ENCODE measurements at regions not wholly inside any gene's neighbourhood (a gene's known extent, or its start where the extent isn't known, plus 50 kb on each side); places are given as distances from the start of the nearest gene placed in this dataset.

- Histone ChIP-seq H3K4me1 (replicated peaks in 1 of 4; ENCODE audit: control insufficient read depth in 3 of 4, insufficient read depth in 4 of 4, low read length in 3 of 4) (no peaks in the 10 kb centered on the region), H2AK5ac (ENCODE audit: low read depth, low read length) (no peak overlapping the region), H3K79me1 (ENCODE audit: low read depth, low read length) (no peaks in the 10 kb centered on the region), H3K36me3 (ENCODE audit: control insufficient read depth in 2 of 4, insufficient read depth in 4 of 4, low read length in 3 of 4) (no peaks in the 10 kb centered on the region), H3K56ac (replicated peaks; ENCODE audit: insufficient read length, low read depth, low read length) (no peak overlapping the region), H2BK120ac (replicated peaks; ENCODE audit: low read depth, low read length) (no peak overlapping the region), H2BK12ac (ENCODE audit: low read depth, low read length) (no peak overlapping the region), H3K4ac (replicated peaks; ENCODE audit: insufficient read length, low read depth, low read length) (no peak overlapping the region), H3K4me3 (ENCODE audit: extremely low read depth in 1 of 4, insufficient read depth in 2 of 4, low read depth in 3 of 4, low read length in 4 of 4) (no peak overlapping the region), H3K4me2 (ENCODE audit: insufficient read depth in 1 of 2, low read depth in 2 of 2, low read length in 2 of 2) (no peak overlapping the region), H4K5ac (ENCODE audit: insufficient read length, low read depth, low read length) (no peak overlapping the region), H3K23ac (ENCODE audit: insufficient read length) (no peak overlapping the region), H4K8ac (ENCODE audit: extremely low read depth, insufficient read depth, low read length) (no peak overlapping the region), H3K79me2 (ENCODE audit: control insufficient read depth in 1 of 2, insufficient read depth in 2 of 2, low read length in 2 of 2) (no peaks in the 10 kb centered on the region), H4K91ac (replicated peaks; ENCODE audit: insufficient read length, low read length) (no peak overlapping the region), H2BK5ac (ENCODE audit: low read depth, low read length) (no peak overlapping the region), H3K18ac (ENCODE audit: extremely low read depth, low read length) (no peak overlapping the region), H3K9ac (replicated peaks in 1 of 4; ENCODE audit: extremely low read depth in 1 of 4, low read depth in 3 of 4, low read length in 3 of 4) (no peak overlapping the region), H2AFZ (ENCODE audit: low read length) (no peak overlapping the region), H3K9me3 (ENCODE audit: insufficient read depth in 2 of 2, low read depth in 1 of 2, low read length in 1 of 2) (peaks cover 5 to 23% of the 10 kb centered on the region in 2 experiments; a peak in 3 of 4 replicates), H3K27me3 (replicated peaks in 1 of 4; ENCODE audit: control insufficient read depth in 3 of 4, extremely low read depth in 1 of 4, insufficient read depth in 3 of 4, low read length in 3 of 4) (no peaks in the 10 kb centered on the region), H4K20me1 (replicated peaks in 1 of 2; ENCODE audit: control insufficient read depth in 1 of 2, insufficient read depth in 2 of 2, low read length in 2 of 2) (no peaks in the 10 kb centered on the region), H3K14ac (ENCODE audit: insufficient read length) (no peak overlapping the region), H3K27ac (ENCODE audit: low read depth, low read length) (no peak overlapping the region), H3K23me2 (ENCODE audit: low read depth, low read length) (no peaks in the 10 kb centered on the region), H2BK15ac (ENCODE audit: low read length) (no peak overlapping the region), H2BK20ac (ENCODE audit: low read length) (no peak overlapping the region)
- WGBS, 2 experiments (ENCODE audit: extremely low coverage in 1 of 2, insufficient coverage in 1 of 2, insufficient read length in 1 of 2, insufficient replicate concordance in 2 of 2, low coverage in 1 of 2, low lambda C conversion rate in 2 of 2, missing lambda C conversion rate in 1 of 2), result 97% methylated on average over 3 of the region's 3 CpGs; no CpG with 5 or more reads in 1 of the 2 experiments
- POLR2A ChIA-PET (ENCODE audit: partially characterized antibody), result no interaction called here
- no peak for DNase-seq (ENCODE audit: low read depth in 1 of 2, low spot score in 2 of 2)
- CTCF ChIA-PET (ENCODE audit: partially characterized antibody), result interaction anchor here (0.6 to 0.7 kb wide), 2 partner anchors 132 to 285 kb away, joined by 3 read pairs; no protein-coding TSS in a partner anchor
- no peak for TF ChIP-seq TEAD4 (IDR thresholded peaks at IDR 0.05; ENCODE audit: low read depth, low read length)
- TF ChIP-seq POU5F1 (IDR thresholded peaks at IDR 0.05; ENCODE audit: low read depth, low read length), result no peak
- TF ChIP-seq KDM4A (IDR thresholded peaks at IDR 0.05; ENCODE audit: low read depth, low read length, severe bottlenecking), result no peak
- TF ChIP-seq EZH2 (IDR thresholded peaks at IDR 0.05; ENCODE audit: low read depth, low read length, severe bottlenecking), result no peak
- TF ChIP-seq SP1 (IDR thresholded peaks at IDR 0.05; ENCODE audit: low read depth, low read length), result no peak
- TF ChIP-seq KDM1A (IDR thresholded peaks at IDR 0.05; ENCODE audit: borderline replicate concordance, low read length), result no peak
- TF ChIP-seq HDAC2 (IDR thresholded peaks at IDR 0.05; ENCODE audit: borderline replicate concordance in 1 of 2, low read depth in 2 of 2, low read length in 2 of 2), result no peak
- no peak for TF ChIP-seq ATF2 (IDR thresholded peaks at IDR 0.05; ENCODE audit: low read length)
- TF ChIP-seq HDAC6 (IDR thresholded peaks at IDR 0.05; ENCODE audit: low read depth, low read length), result no peak
- no peak for TF ChIP-seq BACH1 (IDR thresholded peaks at IDR 0.05; ENCODE audit: low read length)
- no peak for FAIRE-seq
Measured at GRCh38 chr6:79133173-79133572, 55.1 kb upstream of the PHIP start.
